ENCODE measurements at regions not wholly inside any gene's neighbourhood (a gene's known extent, or its start where the extent isn't known, plus 50 kb on each side); places are given as distances from the start of the nearest gene placed in this dataset.

GRCh38 chr14:41380017-41380416 is 226.7 kb upstream of the LRFN5 start:
- Histone ChIP-seq H3K4me2 (ENCODE audit: low read length) (no peak overlapping the region), H2AFZ (ENCODE audit: low read length) (no peak overlapping the region), H4K20me1 (ENCODE audit: low read length) (no peaks in the 10 kb centered on the region), H3K9ac (ENCODE audit: low read length) (no peak overlapping the region), H3K4me1 (ENCODE audit: insufficient read depth, low read length) (no peaks in the 10 kb centered on the region), H3K9me3 (ENCODE audit: low read length) (no peaks in the 10 kb centered on the region), H3K9me2 (replicated peaks; ENCODE audit: low read length) (no peaks in the 10 kb centered on the region), H3K36me3 (ENCODE audit: low read depth, low read length) (no peaks in the 10 kb centered on the region), H3F3A (ENCODE audit: low read length, unreplicated experiment) (no peaks in the 10 kb centered on the region), H3K79me2 (ENCODE audit: low read length) (no peaks in the 10 kb centered on the region), H3K27ac (ENCODE audit: low read length) (no peak overlapping the region), H3K27me3 (ENCODE audit: low read length) (no peaks in the 10 kb centered on the region), H3K4me3 (ENCODE audit: low read length) (no peak overlapping the region)
- ChIA-PET POLR2A (ENCODE audit: unreplicated experiment) (no interaction called here), CTCF (no interaction called here)
- ATAC-seq (no peak), DNase-seq (no peak)
- no TSS peak for BruUV-seq (replicated peaks)
- intact Hi-C loops (cut with micrococcal nuclease): no loop called here
- no peak for TF ChIP-seq EZH2 (IDR thresholded peaks at IDR 0.05; ENCODE audit: low read length, unreplicated experiment)
- TF ChIP-seq EZH2phosphoT487 (IDR thresholded peaks at IDR 0.05; ENCODE audit: borderline replicate concordance, low read length): no peak
- no peak for TF ChIP-seq CTCF (conservative IDR thresholded peaks at IDR 0.05; ENCODE audit: low read depth, low read length)

GRCh38 chr14:41378526-41378925 is 228.2 kb upstream of the LRFN5 start:
- no peak overlapping the region for H3K4me3 ChIP-seq (ENCODE audit: low read length)
- ATAC-seq: no peak
- no peaks in the 10 kb centered on the region for H3K36me3 ChIP-seq (ENCODE audit: low read depth, low read length)
- no peak for DNase-seq
- BruUV-seq (replicated peaks): no TSS peak
- TF ChIP-seq CTCF (conservative IDR thresholded peaks at IDR 0.05; ENCODE audit: low read depth, low read length) (no peak), EZH2 (IDR thresholded peaks at IDR 0.05; ENCODE audit: low read length, unreplicated experiment) (no peak)
- H3K9me3 ChIP-seq (ENCODE audit: low read length): no peaks in the 10 kb centered on the region
- H3F3A ChIP-seq (ENCODE audit: low read length, unreplicated experiment): no peaks in the 10 kb centered on the region
- ChIA-PET CTCF (no interaction called here), POLR2A (ENCODE audit: unreplicated experiment) (no interaction called here)
- intact Hi-C loops (cut with micrococcal nuclease): no loop called here
- no peak overlapping the region for H3K9ac ChIP-seq (ENCODE audit: low read length)
- no peak overlapping the region for H3K4me2 ChIP-seq (ENCODE audit: low read length)
- H3K9me2 ChIP-seq (replicated peaks; ENCODE audit: low read length): no peaks in the 10 kb centered on the region
- H3K27me3 ChIP-seq (ENCODE audit: low read length): no peaks in the 10 kb centered on the region
- H2AFZ ChIP-seq (ENCODE audit: low read length): no peak overlapping the region
- no peaks in the 10 kb centered on the region for H4K20me1 ChIP-seq (ENCODE audit: low read length)
- no peak overlapping the region for H3K27ac ChIP-seq (ENCODE audit: low read length)
- no peaks in the 10 kb centered on the region for H3K4me1 ChIP-seq (ENCODE audit: insufficient read depth, low read length)
- H3K79me2 ChIP-seq (ENCODE audit: low read length): no peaks in the 10 kb centered on the region

- Histone ChIP-seq H3K36me3 (ENCODE audit: low read depth, low read length) (no peaks in the 10 kb centered on the region), H4K20me1 (ENCODE audit: low read length) (no peaks in the 10 kb centered on the region), H3F3A (ENCODE audit: low read length, unreplicated experiment) (no peaks in the 10 kb centered on the region), H2AFZ (ENCODE audit: low read length) (no peak overlapping the region), H3K4me3 (ENCODE audit: low read length) (no peak overlapping the region), H3K27me3 (ENCODE audit: low read length) (no peaks in the 10 kb centered on the region), H3K9me2 (replicated peaks; ENCODE audit: low read length) (no peaks in the 10 kb centered on the region), H3K9ac (ENCODE audit: low read length) (no peak overlapping the region), H3K4me2 (ENCODE audit: low read length) (no peak overlapping the region), H3K79me2 (ENCODE audit: low read length) (no peaks in the 10 kb centered on the region), H3K27ac (ENCODE audit: low read length) (no peak overlapping the region), H3K4me1 (ENCODE audit: insufficient read depth, low read length) (no peaks in the 10 kb centered on the region), H3K9me3 (ENCODE audit: low read length) (no peaks in the 10 kb centered on the region)
- ChIA-PET CTCF (no interaction called here), POLR2A (ENCODE audit: unreplicated experiment) (no interaction called here)
- TF ChIP-seq EZH2 (IDR thresholded peaks at IDR 0.05; ENCODE audit: low read length, unreplicated experiment): no peak
- no peak for TF ChIP-seq CTCF (conservative IDR thresholded peaks at IDR 0.05; ENCODE audit: low read depth, low read length)
- no peak for TF ChIP-seq EZH2phosphoT487 (IDR thresholded peaks at IDR 0.05; ENCODE audit: borderline replicate concordance, low read length)
- no peak for DNase-seq
- intact Hi-C loops (cut with micrococcal nuclease): no loop called here
- no TSS peak for BruUV-seq (replicated peaks)
- ATAC-seq: no peak
These were observed 228.7 kb upstream of the LRFN5 start for GRCh38 chr14:41377932-41378331.
